GM12874 (cell line): ENCODE measurements at regions not wholly inside any gene's neighbourhood (a gene's known extent, or its start where the extent isn't known, plus 50 kb on each side); places are given as distances from the start of the nearest gene placed in this dataset.

ENCODE experiments used
- TF ChIP-seq, protein P1 (sequence below): IDR thresholded peaks from 2 replicates; pipeline ENCODE4 v1.5.1; 2011; ENCODE audit warnings: low read depth, mild to moderate bottlenecking, control low read depth, low read length, moderate library complexity; ENCODE audit not compliant: insufficient read depth

DNA sequence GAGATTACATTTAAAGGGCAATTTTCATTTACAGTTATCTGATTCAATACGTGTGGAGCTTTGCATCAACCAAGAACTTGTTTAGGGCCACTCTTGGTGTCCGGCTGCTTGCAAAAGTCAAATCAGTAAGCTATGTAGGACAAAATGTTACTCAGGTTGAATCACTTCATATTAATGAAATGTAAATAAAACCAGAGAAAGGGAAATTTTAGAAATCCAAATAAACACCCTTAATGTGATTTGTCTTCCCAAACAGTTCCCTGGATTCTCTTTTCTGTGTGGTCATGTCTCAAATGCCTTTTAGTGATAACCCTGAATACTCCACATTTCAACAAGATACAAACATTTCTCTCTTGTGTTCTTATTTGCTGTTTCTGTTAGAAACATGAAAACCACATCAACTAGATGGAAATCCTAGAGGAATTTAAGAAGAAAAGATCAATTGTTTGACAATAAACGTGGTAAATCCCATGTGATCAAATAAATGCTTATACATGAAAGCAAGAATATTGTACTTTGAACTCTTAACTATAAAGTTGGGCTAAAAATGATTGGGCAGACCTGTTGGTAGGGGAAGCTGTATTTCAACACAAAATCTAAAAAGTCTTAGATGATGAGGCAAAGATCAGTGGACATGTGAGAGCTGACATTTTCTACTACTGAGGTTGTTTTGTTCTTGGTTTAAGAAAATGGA is 101.3 kb downstream of the CDC42EP3 start:
- TF ChIP-seq, protein P1, sequence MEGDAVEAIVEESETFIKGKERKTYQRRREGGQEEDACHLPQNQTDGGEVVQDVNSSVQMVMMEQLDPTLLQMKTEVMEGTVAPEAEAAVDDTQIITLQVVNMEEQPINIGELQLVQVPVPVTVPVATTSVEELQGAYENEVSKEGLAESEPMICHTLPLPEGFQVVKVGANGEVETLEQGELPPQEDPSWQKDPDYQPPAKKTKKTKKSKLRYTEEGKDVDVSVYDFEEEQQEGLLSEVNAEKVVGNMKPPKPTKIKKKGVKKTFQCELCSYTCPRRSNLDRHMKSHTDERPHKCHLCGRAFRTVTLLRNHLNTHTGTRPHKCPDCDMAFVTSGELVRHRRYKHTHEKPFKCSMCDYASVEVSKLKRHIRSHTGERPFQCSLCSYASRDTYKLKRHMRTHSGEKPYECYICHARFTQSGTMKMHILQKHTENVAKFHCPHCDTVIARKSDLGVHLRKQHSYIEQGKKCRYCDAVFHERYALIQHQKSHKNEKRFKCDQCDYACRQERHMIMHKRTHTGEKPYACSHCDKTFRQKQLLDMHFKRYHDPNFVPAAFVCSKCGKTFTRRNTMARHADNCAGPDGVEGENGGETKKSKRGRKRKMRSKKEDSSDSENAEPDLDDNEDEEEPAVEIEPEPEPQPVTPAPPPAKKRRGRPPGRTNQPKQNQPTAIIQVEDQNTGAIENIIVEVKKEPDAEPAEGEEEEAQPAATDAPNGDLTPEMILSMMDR: no peak

DNA sequence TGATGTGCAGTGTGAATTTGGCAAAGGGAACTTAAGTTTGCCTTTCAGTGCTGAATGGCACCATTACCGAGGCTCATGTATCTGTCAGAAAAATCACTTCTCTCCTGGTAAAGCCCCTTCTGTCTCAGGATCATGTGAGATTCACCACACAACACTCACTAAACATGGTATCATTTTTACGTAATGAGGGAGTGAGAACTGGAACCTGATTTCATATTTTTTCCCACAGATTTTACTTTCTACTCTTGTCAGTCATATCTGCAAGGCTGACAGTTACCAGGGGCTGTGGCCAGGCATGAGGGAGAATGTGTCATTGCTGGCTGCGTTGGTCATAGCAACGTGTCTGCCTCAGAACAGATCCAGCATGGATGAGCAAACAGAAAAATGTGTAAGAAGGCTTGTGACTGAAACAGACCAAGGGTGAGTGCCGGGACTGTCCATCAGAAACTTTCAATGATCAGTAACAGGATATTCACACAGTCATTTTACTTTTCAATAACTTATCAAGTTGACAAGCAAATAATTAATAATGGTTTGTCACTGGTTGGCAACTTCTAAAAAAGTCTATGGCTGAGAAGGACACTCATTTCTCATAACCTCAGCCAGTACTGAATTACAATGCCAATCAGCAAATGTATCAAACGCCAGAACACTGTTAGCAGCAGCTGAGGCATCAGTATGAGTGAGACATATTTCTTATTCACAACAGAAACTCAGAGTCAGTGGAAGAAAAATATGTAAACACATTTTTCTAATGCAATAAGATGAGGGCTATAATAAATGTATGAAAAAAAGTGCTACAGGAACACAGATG is 100.5 kb downstream of the CDC42EP3 start:
- TF ChIP-seq, protein P1: no peak

DNA sequence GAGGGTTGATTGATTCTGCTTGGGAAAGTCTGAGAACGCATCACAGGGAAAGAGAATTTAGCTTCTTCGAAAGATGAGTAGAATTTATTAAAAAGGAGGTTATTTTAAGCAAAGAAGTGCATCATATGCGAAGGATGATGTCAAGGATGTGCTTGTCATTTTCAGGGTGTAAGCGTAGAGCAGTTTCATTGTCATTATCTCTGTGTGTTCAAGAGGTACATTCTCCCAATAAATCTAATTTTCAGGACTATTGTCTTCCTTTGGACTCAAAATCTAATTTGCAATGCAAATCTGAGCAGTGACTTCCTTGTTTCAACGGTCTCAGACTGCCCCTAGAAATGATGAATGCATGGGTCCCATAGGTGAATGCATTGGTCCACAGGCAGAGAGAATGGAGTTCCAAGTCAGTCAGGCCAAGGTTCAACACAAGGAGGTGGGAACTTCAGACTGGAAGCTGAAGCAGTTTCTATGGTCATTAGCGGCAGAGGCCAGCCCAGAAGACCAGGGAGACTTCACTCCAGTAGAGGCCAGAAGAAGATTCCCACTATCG is 99.8 kb downstream of the CDC42EP3 start:
- TF ChIP-seq, protein P1: no peak

DNA sequence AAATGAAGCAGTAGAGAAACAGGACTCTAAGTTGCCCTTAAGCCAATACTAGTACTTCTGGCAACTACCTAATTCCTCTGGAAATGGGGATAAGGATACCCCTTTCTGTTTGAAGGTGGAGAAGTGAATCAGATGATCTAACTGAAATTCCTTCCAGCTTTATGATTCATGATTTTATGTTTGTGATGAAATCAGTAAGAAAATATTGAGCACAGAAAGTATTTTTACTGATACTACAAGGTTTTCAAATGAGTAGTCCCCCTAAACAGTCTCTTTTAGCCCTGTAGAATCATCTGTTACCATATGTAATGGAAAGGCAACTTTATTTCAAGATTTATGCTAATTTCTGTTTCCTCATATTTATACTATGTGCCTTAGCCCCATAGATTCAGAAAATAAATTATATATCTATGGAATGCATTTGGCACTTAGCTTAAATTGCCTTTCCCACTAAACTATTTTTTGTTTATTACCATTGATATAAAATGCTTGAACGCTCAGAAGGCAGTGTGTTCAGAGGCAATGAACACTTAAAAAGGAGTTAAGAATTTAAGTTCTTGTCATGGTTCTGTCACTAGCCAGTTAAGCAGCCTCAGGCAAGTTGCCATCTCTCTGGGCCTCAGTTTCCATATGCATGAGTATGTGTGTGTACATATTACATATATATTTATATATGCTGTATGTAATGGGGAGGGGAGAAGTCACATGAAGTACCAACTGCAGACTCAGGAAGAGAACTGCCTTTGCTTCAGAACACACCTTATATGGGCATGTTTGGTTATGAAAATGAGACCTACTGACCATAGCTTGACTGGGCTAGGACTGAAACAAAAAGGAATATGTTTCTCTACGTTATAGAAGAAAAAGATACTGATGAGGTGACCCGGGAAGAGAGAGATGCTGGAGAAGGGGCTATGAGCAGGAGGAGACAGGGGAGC is 97.7 kb downstream of the CDC42EP3 start:
- TF ChIP-seq, protein P1: no peak

DNA sequence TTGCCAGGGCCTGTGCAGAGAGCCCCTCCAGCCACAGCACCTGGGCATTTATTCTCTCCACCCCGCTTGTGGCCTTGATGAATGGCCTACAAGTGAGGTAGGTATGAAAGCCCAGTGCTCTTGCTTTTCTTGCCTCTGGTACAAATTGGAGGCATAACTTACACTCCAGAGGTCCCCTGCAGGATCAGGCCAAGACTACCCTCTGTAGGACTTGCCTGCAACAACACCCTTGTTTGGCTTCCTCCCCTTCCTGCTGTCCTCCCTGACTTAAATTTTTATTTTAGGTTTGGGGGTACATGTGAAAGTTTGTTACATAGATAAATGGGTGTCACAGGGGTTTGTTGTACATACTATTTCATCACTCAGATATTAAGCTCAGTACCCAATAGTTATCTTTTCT is 95.7 kb downstream of the CDC42EP3 start:
- TF ChIP-seq, protein P1: 0 out of 2 replicates have a peak, but pooled peaks have one; percentile 14

DNA sequence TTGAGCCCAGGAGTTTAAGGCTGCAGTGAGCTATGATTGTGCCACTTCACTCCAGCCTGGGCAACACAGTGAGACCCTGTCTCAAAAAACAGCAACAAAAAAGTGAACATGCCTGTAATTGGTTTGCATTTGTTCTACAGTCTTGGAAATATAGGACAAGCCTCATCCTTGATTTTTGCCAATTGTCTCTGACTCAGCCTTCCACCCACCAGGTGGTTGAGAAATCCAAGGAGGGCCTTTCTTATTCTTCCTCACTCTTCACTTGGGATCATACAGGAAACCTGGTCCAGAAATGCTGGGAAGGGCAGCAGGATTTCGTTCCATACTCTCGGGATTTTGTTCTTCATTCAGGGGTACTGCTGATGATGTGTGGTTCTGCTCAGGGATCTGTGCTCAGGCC is 94.6 kb downstream of the CDC42EP3 start:
- TF ChIP-seq, protein P1: no peak
